ENCODE measurements at regions not wholly inside any gene's neighbourhood (a gene's known extent, or its start where the extent isn't known, plus 50 kb on each side); places are given as distances from the start of the nearest gene placed in this dataset.
"Not testable (repeated sequence)": the region's sequence is repeated elsewhere in the genome, so short reads cannot be mapped to it uniquely, and the experiment has no call there.

DNA sequence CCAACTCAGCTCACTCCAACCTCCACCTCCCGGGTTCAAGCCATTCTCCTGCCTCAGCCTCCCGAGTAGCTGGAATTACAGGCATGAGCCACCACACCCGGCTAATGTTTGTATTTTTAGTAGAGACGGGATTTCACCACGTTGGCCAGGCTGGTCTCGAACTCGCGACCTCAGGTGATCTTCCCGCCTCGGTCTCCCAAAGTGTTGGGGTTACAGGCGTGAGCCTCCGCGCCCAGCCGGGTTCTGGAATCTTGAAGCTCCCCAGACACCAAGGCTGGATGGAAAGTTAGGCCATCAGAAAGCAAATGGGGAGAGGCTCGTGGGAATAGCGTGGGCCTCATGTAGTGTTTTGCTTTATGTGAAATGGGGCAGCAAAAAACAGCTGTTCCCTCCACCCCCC, 81.0 kb upstream of the PPP2R3B start:
- TF ChIP-seq, protein P1, sequence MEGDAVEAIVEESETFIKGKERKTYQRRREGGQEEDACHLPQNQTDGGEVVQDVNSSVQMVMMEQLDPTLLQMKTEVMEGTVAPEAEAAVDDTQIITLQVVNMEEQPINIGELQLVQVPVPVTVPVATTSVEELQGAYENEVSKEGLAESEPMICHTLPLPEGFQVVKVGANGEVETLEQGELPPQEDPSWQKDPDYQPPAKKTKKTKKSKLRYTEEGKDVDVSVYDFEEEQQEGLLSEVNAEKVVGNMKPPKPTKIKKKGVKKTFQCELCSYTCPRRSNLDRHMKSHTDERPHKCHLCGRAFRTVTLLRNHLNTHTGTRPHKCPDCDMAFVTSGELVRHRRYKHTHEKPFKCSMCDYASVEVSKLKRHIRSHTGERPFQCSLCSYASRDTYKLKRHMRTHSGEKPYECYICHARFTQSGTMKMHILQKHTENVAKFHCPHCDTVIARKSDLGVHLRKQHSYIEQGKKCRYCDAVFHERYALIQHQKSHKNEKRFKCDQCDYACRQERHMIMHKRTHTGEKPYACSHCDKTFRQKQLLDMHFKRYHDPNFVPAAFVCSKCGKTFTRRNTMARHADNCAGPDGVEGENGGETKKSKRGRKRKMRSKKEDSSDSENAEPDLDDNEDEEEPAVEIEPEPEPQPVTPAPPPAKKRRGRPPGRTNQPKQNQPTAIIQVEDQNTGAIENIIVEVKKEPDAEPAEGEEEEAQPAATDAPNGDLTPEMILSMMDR (IDR thresholded peaks at IDR 0.05; ENCODE audit: borderline replicate concordance, extremely low read depth, low read length, poor library complexity, severe bottlenecking) = not testable (repeated sequence)
- not testable (repeated sequence) for TF ChIP-seq EZH2 (IDR thresholded peaks at IDR 0.05; ENCODE audit: borderline replicate concordance, low read depth, low read length, severe bottlenecking)
